ENCODE measurements at regions not wholly inside any gene's neighbourhood (a gene's known extent, or its start where the extent isn't known, plus 50 kb on each side); places are given as distances from the start of the nearest gene placed in this dataset.
A peak's percentile ranks its signal among the peaks of the same experiment; 100 is the strongest.

DNA sequence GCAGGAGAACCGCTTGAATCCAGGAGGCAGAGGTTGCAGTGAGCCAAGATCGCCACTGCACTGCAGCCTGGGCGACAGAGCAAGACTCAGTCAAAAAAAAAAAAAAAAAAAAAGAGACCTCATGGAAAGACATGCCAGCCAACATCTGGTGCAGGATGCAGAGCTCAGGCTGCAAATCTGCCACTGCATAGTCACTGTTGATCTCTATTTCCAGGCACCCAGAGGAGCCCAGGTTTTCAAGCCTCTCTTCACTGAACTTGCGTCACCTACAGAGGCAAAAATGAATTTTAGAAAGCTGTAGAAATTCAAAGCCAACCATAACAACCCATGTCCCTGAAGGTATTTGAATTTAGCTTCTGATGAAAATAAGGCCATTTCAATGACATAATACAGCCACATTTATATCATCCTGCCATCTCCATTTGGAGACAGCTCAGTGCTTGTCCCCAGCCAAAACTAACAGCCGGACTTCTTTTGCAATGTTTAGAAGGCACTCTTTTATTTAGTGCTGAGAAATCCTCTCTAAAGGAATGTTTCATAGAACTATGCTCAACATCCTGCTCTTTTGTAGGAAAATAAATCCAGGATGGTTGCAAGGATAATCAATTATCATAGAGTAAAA is 113.3 kb downstream of the SNX18 start:
- BruUV-seq (replicated peaks) = no TSS peak
- intact Hi-C loops (cut with micrococcal nuclease; ENCODE audit: unreplicated experiment) = no loop called here
- peaks cover 6% of the 10 kb centered on the region for H3K9me3 Mint-ChIP-seq (ENCODE audit: unreplicated experiment)
- POLR2A ChIA-PET = no interaction called here
- H3K4me3 Mint-ChIP-seq (ENCODE audit: unreplicated experiment) = no peak overlapping the region
- no peaks in the 10 kb centered on the region for H3K27me3 Mint-ChIP-seq (ENCODE audit: insufficient read depth, unreplicated experiment)
- CTCF ChIA-PET = no interaction called here
- H3K4me1 Mint-ChIP-seq (ENCODE audit: low read depth, unreplicated experiment) = peaks cover 9% of the 10 kb centered on the region
- Histone ChIP-seq H3K4me3 (ENCODE audit: low read depth, low read length) (no peak overlapping the region), H3K4me1 (peaks cover 14% of the 10 kb centered on the region), H3K27me3 (replicated peaks; ENCODE audit: control insufficient read depth, insufficient read depth, low read length) (no peaks in the 10 kb centered on the region), H3K9me3 (no peaks in the 10 kb centered on the region), H3K36me3 (ENCODE audit: control insufficient read depth, insufficient read depth, low read length) (no peaks in the 10 kb centered on the region)
- no peaks in the 10 kb centered on the region for H3K36me3 Mint-ChIP-seq (ENCODE audit: insufficient read depth, unreplicated experiment)
- no peak for DNase-seq
- TF ChIP-seq, protein P1, sequence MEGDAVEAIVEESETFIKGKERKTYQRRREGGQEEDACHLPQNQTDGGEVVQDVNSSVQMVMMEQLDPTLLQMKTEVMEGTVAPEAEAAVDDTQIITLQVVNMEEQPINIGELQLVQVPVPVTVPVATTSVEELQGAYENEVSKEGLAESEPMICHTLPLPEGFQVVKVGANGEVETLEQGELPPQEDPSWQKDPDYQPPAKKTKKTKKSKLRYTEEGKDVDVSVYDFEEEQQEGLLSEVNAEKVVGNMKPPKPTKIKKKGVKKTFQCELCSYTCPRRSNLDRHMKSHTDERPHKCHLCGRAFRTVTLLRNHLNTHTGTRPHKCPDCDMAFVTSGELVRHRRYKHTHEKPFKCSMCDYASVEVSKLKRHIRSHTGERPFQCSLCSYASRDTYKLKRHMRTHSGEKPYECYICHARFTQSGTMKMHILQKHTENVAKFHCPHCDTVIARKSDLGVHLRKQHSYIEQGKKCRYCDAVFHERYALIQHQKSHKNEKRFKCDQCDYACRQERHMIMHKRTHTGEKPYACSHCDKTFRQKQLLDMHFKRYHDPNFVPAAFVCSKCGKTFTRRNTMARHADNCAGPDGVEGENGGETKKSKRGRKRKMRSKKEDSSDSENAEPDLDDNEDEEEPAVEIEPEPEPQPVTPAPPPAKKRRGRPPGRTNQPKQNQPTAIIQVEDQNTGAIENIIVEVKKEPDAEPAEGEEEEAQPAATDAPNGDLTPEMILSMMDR (IDR thresholded peaks at IDR 0.05; ENCODE audit: insufficient read depth in 1 of 2, low read depth in 1 of 2, low read length in 1 of 2, severe bottlenecking in 1 of 2, unreplicated experiment in 1 of 2) = no peak
- H3K27ac Mint-ChIP-seq (ENCODE audit: unreplicated experiment) = no peak overlapping the region

GRCh38 chr5:54629115-54629514 is 111.6 kb downstream of the SNX18 start:
- Histone ChIP-seq H3K36me3 (ENCODE audit: control insufficient read depth, insufficient read depth, low read length) (no peaks in the 10 kb centered on the region), H3K4me3 (ENCODE audit: low read depth, low read length) (no peak overlapping the region), H3K27me3 (replicated peaks; ENCODE audit: control insufficient read depth, insufficient read depth, low read length) (no peaks in the 10 kb centered on the region), H3K4me1 (peaks cover 14% of the 10 kb centered on the region), H3K9me3 (no peaks in the 10 kb centered on the region)
- Mint-ChIP-seq H3K4me1 (ENCODE audit: low read depth, unreplicated experiment) (peaks cover 9% of the 10 kb centered on the region), H3K27me3 (ENCODE audit: insufficient read depth, unreplicated experiment) (no peaks in the 10 kb centered on the region), H3K27ac (ENCODE audit: unreplicated experiment) (no peak overlapping the region), H3K9me3 (ENCODE audit: unreplicated experiment) (peaks cover 6% of the 10 kb centered on the region), H3K36me3 (ENCODE audit: insufficient read depth, unreplicated experiment) (no peaks in the 10 kb centered on the region), H3K4me3 (ENCODE audit: unreplicated experiment) (no peak overlapping the region)
- intact Hi-C loops (cut with micrococcal nuclease; ENCODE audit: unreplicated experiment) = loop anchor here (10.0 kb wide), 2 partner anchors 114 to 216 kb away; partner anchors contain the start of gene SNX18
- ChIA-PET CTCF (no interaction called here), POLR2A (no interaction called here)
- no TSS peak for BruUV-seq (replicated peaks)
- TF ChIP-seq, protein P1 (IDR thresholded peaks at IDR 0.05; ENCODE audit: insufficient read depth in 1 of 2, low read depth in 1 of 2, low read length in 1 of 2, severe bottlenecking in 1 of 2, unreplicated experiment in 1 of 2) = no peak
- DNase-seq = no peak

DNA sequence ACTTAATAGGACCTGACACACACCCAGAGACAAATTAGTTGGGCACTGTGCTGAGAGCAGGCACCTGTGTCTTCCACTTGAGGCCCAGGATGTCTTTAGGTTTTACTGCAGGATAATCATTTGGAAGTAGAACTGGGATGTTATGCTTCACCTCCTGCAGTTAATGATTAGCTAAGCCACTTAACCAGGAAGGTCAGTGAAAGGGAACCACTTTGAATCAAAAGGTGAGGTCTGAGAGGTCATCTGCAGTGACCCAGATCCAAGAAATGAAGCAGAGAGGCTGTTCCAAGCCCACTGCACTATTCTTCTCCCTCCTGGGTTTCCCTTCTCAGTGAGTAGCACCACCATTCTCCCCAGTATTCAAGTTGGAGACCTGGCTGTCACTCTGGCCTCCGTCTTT is 110.5 kb downstream of the SNX18 start:
- H3K9me3 Mint-ChIP-seq (ENCODE audit: unreplicated experiment) = peaks cover 6% of the 10 kb centered on the region
- intact Hi-C loops (cut with micrococcal nuclease; ENCODE audit: unreplicated experiment) = loop anchor here (10.0 kb wide), 2 partner anchors 113 to 217 kb away; partner anchors contain the start of gene SNX18
- DNase-seq = peak; percentile 48 to 55
- ChIA-PET POLR2A (no interaction called here), CTCF (interaction anchor here (0.9 kb wide), 1 partner anchor 239 kb away, joined by 3 read pairs; no protein-coding TSS in a partner anchor)
- Histone ChIP-seq H3K36me3 (ENCODE audit: control insufficient read depth, insufficient read depth, low read length) (no peaks in the 10 kb centered on the region), H3K27me3 (replicated peaks; ENCODE audit: control insufficient read depth, insufficient read depth, low read length) (no peaks in the 10 kb centered on the region), H3K4me3 (ENCODE audit: low read depth, low read length) (no peak overlapping the region), H3K9me3 (no peaks in the 10 kb centered on the region), H3K4me1 (peaks cover 14% of the 10 kb centered on the region)
- H3K27ac Mint-ChIP-seq (ENCODE audit: unreplicated experiment) = no peak overlapping the region
- H3K4me3 Mint-ChIP-seq (ENCODE audit: unreplicated experiment) = no peak overlapping the region
- BruUV-seq (replicated peaks) = no TSS peak
- TF ChIP-seq, protein P1 (IDR thresholded peaks at IDR 0.05; ENCODE audit: insufficient read depth in 1 of 2, low read depth in 1 of 2, low read length in 1 of 2, severe bottlenecking in 1 of 2, unreplicated experiment in 1 of 2) = no peak
- H3K4me1 Mint-ChIP-seq (ENCODE audit: low read depth, unreplicated experiment) = peaks cover 9% of the 10 kb centered on the region
- H3K36me3 Mint-ChIP-seq (ENCODE audit: insufficient read depth, unreplicated experiment) = no peaks in the 10 kb centered on the region
- no peaks in the 10 kb centered on the region for H3K27me3 Mint-ChIP-seq (ENCODE audit: insufficient read depth, unreplicated experiment)
